Gastrocnemius medialis (tissue), 4 donors: ENCODE measurements at regions not wholly inside any gene's neighbourhood (a gene's known extent, or its start where the extent isn't known, plus 50 kb on each side); places are given as distances from the start of the nearest gene placed in this dataset.

Experiments used
- ATAC-seq, 2 donors: fragments of 150-250 bp; one replicate each; pipeline ENCODE4 v1.9.1; 2016
- DNase-seq, 2 donors: peaks; one replicate each; pipeline ENCODE4 v3.0.0-alpha.2; 2019
- H3K27ac ChIP-seq, 4 donors: fragments of 200-600 bp; sonication (generic); 1 replicate in 1 of 4; 2 replicates in 3 of 4; pipeline ENCODE4 v1.5.1; 2016 to 2018; ENCODE audit warnings: mild to moderate bottlenecking in 2 of 4, moderate library complexity in 1 of 4
- H3K27me3 ChIP-seq, 3 donors: fragments of 200-600 bp; sonication (generic) in 2 of 3; 1 replicate in 1 of 3; 2 replicates in 2 of 3; pipeline versions ENCODE4 v1.5.1 to v1.6.0; 2016 to 2019; ENCODE audit warnings: mild to moderate bottlenecking in 1 of 3, moderate library complexity in 1 of 3
- H3K36me3 ChIP-seq, 2 donors: fragments of 200-600 bp; sonication (generic) in 1 of 2; one replicate each; pipeline ENCODE4 v1.5.1; 2017 to 2018
- H3K4me1 ChIP-seq, 2 donors: fragments of 200-600 bp; sonication (generic) in 1 of 2; one replicate each; pipeline ENCODE4 v1.5.1; 2016 to 2017; ENCODE audit warnings: mild to moderate bottlenecking in 2 of 2
- H3K4me3 ChIP-seq, 4 donors: fragments of 200-600 bp; sonication (generic) in 3 of 4; 1 replicate in 1 of 4; 2 replicates in 3 of 4; pipeline ENCODE4 v1.5.1; 2016 to 2019; ENCODE audit warnings: mild to moderate bottlenecking in 2 of 4
- H3K9me3 ChIP-seq, 3 donors: fragments of 200-600 bp; sonication (generic) in 2 of 3; 1 replicate in 1 of 3; 2 replicates in 2 of 3; pipeline ENCODE4 v1.5.1; 2016 to 2019
- POLR2A ChIP-seq, 2 donors: fragments of 450-650 bp; IDR thresholded peaks; one replicate each; pipeline ENCODE4 v1.6.1; 2017; ENCODE audit warnings: antibody characterized with exemption in 2 of 2, mild to moderate bottlenecking in 2 of 2, moderate library complexity in 2 of 2
- in situ Hi-C, 4 donors: fragments of 200-750 bp; cut with MboI; loops; one replicate each; pipeline versions ENCODE4 v1.15.0 to v1.8.0; 2017; ENCODE audit warnings: low sequenced_read_pairs in 4 of 4
- intact Hi-C: fragments of 100-400 bp; cut with DNase I; formaldehyde crosslinking; loops from one replicate; pipeline ENCODE4 v1.15.1; 2023; ENCODE audit warnings: low total_unique reads
- TF ChIP-seq, protein P1 (sequence below), 5 experiments: fragments of 450-650 bp in 3 of 5; fragments of 200-600 bp in 2 of 5; sonication (generic) in 2 of 5; IDR thresholded peaks in 4 of 5; conservative IDR thresholded peaks in 1 of 5; 1 replicate in 4 of 5; 2 replicates in 1 of 5; pipeline ENCODE4 v1.5.1; 2016 to 2019; ENCODE audit warnings: antibody characterized with exemption in 5 of 5, mild to moderate bottlenecking in 3 of 5, moderate library complexity in 3 of 5

DNA sequence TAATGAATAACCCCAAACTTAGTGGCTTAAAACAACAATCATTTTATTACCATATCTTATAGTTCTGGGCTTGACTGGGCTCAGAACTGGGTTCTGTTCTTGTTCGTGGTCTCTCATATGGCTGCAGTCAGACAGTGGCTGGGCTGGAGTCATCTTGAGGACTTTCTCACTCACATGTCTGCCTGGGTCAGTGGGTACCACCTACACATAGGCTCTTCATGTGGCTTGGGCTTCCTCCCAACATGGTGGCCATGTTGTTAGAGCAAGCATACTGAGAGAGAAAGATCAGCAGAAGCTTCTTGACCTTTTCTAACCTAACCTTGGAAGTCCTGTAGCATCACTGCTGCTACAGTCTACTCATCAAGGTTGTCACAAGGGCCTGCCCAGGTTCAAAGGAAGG, 158.6 kb upstream of the SDK2 start:
- intact Hi-C loops = no loop called here
- H3K27ac ChIP-seq = no peak overlapping the region
- in situ Hi-C loops = no loop called here
- no peak for ATAC-seq
- no peaks in the 10 kb centered on the region for H3K36me3 ChIP-seq
- H3K4me3 ChIP-seq = no peak overlapping the region
- H3K9me3 ChIP-seq = no peaks in the 10 kb centered on the region
- H3K4me1 ChIP-seq = no peaks in the 10 kb centered on the region
- TF ChIP-seq POLR2A (IDR thresholded peaks at IDR 0.05) = no peak
- TF ChIP-seq, protein P1, sequence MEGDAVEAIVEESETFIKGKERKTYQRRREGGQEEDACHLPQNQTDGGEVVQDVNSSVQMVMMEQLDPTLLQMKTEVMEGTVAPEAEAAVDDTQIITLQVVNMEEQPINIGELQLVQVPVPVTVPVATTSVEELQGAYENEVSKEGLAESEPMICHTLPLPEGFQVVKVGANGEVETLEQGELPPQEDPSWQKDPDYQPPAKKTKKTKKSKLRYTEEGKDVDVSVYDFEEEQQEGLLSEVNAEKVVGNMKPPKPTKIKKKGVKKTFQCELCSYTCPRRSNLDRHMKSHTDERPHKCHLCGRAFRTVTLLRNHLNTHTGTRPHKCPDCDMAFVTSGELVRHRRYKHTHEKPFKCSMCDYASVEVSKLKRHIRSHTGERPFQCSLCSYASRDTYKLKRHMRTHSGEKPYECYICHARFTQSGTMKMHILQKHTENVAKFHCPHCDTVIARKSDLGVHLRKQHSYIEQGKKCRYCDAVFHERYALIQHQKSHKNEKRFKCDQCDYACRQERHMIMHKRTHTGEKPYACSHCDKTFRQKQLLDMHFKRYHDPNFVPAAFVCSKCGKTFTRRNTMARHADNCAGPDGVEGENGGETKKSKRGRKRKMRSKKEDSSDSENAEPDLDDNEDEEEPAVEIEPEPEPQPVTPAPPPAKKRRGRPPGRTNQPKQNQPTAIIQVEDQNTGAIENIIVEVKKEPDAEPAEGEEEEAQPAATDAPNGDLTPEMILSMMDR (IDR thresholded peaks at IDR 0.05 in 4 of 5, conservative IDR thresholded peaks at IDR 0.05 in 1 of 5) = no peak
- H3K27me3 ChIP-seq = peaks cover 0 to 22% (median 6%) of the 10 kb centered on the region in 3 donors
- no peak for DNase-seq

DNA sequence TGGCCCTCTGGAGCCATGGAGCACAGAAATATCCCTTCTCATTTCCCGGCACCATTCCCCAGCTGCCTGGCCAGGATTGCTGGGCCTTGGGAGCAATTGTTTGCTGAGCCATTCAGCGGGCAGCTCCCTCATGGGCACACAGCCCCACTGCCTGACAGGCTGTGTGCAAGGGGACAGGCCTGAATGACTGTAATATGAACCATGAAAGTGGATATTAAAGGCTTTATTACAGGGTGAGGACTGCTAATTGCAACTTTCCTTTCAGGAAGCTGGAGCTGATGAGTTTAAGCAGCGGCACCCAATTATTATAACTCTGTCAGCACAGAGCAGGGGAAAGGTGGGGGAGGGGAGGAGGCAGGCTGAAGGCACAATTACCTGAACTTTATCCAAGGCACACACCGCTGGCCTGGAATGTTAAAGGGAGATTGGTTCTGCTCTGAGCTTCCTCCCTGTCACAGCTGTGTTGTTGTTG, 159.8 kb upstream of the SDK2 start:
- intact Hi-C loops (no loop called here), in situ Hi-C loops (no loop called here)
- ATAC-seq = no peak
- Histone ChIP-seq H3K36me3 (no peaks in the 10 kb centered on the region), H3K9me3 (no peaks in the 10 kb centered on the region), H3K4me3 (no peak overlapping the region), H3K4me1 (no peaks in the 10 kb centered on the region), H3K27ac (no peak overlapping the region), H3K27me3 (peaks cover 0 to 20% (median 6%) of the 10 kb centered on the region in 3 donors)
- no peak for DNase-seq
- TF ChIP-seq POLR2A (IDR thresholded peaks at IDR 0.05) = no peak
- TF ChIP-seq, protein P1 (IDR thresholded peaks at IDR 0.05 in 4 of 5, conservative IDR thresholded peaks at IDR 0.05 in 1 of 5) = no peak

DNA sequence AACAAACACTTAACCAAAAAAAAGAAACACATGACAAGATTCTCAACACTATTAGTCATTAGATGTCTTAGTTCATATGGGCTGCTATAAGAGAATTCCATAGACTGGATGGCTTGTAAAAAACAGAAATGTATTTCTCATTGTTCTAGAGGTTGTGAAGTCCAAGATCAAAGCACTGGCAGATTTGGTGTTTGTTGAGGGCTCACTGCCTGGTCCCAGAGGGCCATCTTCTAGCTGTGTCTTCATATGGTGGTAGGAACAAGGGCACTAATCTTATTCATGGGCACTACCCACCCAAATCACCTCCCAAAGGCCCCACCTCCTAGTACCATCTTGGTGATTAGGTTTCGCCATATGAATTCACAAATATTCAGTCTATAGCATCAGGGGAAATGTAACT, 162.5 kb upstream of the SDK2 start:
- TF ChIP-seq, protein P1 (IDR thresholded peaks at IDR 0.05 in 4 of 5, conservative IDR thresholded peaks at IDR 0.05 in 1 of 5) = no peak
- no peak for TF ChIP-seq POLR2A (IDR thresholded peaks at IDR 0.05)
- H3K27ac ChIP-seq = no peak overlapping the region
- no peak overlapping the region for H3K4me3 ChIP-seq
- in situ Hi-C loops (no loop called here), intact Hi-C loops (no loop called here)
- no peaks in the 10 kb centered on the region for H3K9me3 ChIP-seq
- no peaks in the 10 kb centered on the region for H3K4me1 ChIP-seq
- DNase-seq (no peak), ATAC-seq (no peak)
- H3K36me3 ChIP-seq = no peaks in the 10 kb centered on the region
- peaks cover 0 to 16% (median 6%) of the 10 kb centered on the region in 3 donors for H3K27me3 ChIP-seq

DNA sequence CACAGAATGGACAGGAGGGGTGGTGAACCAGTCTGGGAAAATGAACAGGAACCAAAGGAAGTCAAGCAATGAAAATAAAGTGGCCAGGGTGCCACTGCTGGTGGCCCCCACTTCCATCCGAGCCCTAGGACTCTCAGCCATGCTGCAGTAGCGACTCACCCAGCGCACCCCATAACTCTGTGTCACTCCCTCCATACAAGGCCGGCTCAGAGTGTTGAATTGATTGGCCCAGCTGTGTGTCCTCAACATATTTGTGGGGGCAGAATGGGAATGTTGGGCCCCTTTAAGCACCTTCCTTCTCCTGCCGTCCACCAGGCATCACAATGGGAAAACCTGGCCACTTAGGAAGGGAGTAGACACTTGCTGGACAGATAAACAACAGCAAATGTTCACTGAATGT, 169.0 kb upstream of the SDK2 start:
- Histone ChIP-seq H3K4me3 (no peak overlapping the region), H3K4me1 (no peaks in the 10 kb centered on the region), H3K27ac (no peak overlapping the region), H3K36me3 (no peaks in the 10 kb centered on the region), H3K27me3 (no peaks in the 10 kb centered on the region), H3K9me3 (no peaks in the 10 kb centered on the region)
- TF ChIP-seq POLR2A (IDR thresholded peaks at IDR 0.05) = no peak
- TF ChIP-seq, protein P1 (IDR thresholded peaks at IDR 0.05 in 4 of 5, conservative IDR thresholded peaks at IDR 0.05 in 1 of 5) = no peak
- DNase-seq = no peak
- in situ Hi-C loops (no loop called here), intact Hi-C loops (no loop called here)
- no peak for ATAC-seq

DNA sequence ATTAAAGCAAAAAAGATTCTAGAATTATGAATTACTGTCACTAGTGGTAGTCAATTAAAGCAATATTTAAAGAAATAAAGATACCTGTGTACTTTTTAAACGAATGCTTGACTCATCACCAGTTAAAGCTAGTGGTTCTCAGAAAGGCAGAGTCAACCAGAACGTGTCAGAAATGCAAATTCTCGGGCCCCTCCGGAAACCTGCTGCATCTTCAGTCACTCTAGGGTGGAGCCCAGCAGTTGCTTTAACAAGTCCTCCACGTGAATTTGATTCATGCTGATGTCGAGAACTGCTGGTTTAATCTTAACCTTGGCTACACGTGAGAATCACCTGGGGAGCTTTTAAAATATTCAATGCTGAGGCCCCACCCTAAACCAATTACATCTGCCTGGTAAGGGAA, 169.8 kb upstream of the SDK2 start:
- ATAC-seq = no peak

More for the DNA sequence above, 169.8 kb upstream of the SDK2 start:
- no peak for TF ChIP-seq POLR2A (IDR thresholded peaks at IDR 0.05)
- TF ChIP-seq, protein P1 (IDR thresholded peaks at IDR 0.05 in 4 of 5, conservative IDR thresholded peaks at IDR 0.05 in 1 of 5) = no peak
- H3K9me3 ChIP-seq = no peaks in the 10 kb centered on the region
- in situ Hi-C loops = no loop called here
- H3K27me3 ChIP-seq = no peaks in the 10 kb centered on the region
- intact Hi-C loops = no loop called here
- no peak overlapping the region for H3K27ac ChIP-seq
- H3K4me1 ChIP-seq = no peaks in the 10 kb centered on the region
- H3K4me3 ChIP-seq = no peak overlapping the region
- no peaks in the 10 kb centered on the region for H3K36me3 ChIP-seq
- DNase-seq = no peak
